Fibroblast of the aortic adventitia (primary cell): ENCODE measurements at regions not wholly inside any gene's neighbourhood (a gene's known extent, or its start where the extent isn't known, plus 50 kb on each side); places are given as distances from the start of the nearest gene placed in this dataset.

Source experiments
- DNase-seq: peaks from one replicate; pipeline ENCODE4 v3.0.0-alpha.2; 2010; ENCODE audit warnings: low read depth
- H3K4me3 ChIP-seq: 2 replicates; pipeline ENCODE4 v1.5.1; 2011; ENCODE audit warnings: low read depth, mild to moderate bottlenecking, control low read depth, low read length, moderate library complexity
- CTCF ChIP-seq: IDR thresholded peaks from 2 replicates; pipeline ENCODE4 v1.5.1; 2011; ENCODE audit warnings: mild to moderate bottlenecking, low read length, control low read depth, inconsistent platforms; ENCODE audit not compliant: insufficient read depth

GRCh38 chr5:14942212-14942611 is 70.6 kb upstream of the ANKH start:
- no peak for DNase-seq
- no peak for TF ChIP-seq CTCF
- no peak overlapping the region for H3K4me3 ChIP-seq

- no peak overlapping the region for H3K4me3 ChIP-seq
- no peak for TF ChIP-seq CTCF
- DNase-seq = no peak
These were observed 65.7 kb upstream of the ANKH start for GRCh38 chr5:14937254-14937653.

- no peak for DNase-seq
- no peak for TF ChIP-seq CTCF
- no peak overlapping the region for H3K4me3 ChIP-seq
These were observed 65.0 kb upstream of the ANKH start for GRCh38 chr5:14936588-14936987.

GRCh38 chr5:14935341-14935740 is 63.8 kb upstream of the ANKH start:
- no peak for DNase-seq
- H3K4me3 ChIP-seq = no peak overlapping the region
- TF ChIP-seq CTCF = no peak

- TF ChIP-seq CTCF = no peak
- no peak for DNase-seq
- H3K4me3 ChIP-seq = no peak overlapping the region
These were observed 61.4 kb upstream of the ANKH start for GRCh38 chr5:14932902-14933469.

- H3K4me3 ChIP-seq = no peak overlapping the region
- TF ChIP-seq CTCF = no peak
- DNase-seq = no peak
These were observed 58.9 kb upstream of the ANKH start for GRCh38 chr5:14930486-14930885.
